Calu3 (cell line): ENCODE measurements at regions not wholly inside any gene's neighbourhood (a gene's known extent, or its start where the extent isn't known, plus 50 kb on each side); places are given as distances from the start of the nearest gene placed in this dataset. TPM values are rescaled to one million over a fixed set of nuclear protein-coding genes. Genes with fewer than 3 reads are reported as not detected.

Source experiments
- BruUV-seq: library from RNA; stranded (reverse); fragments of 400-500 nt; replicated peaks from 2 replicates; lab custom pipeline; 2021; lab: Mats Ljungman, UMichigan
- CTCF ChIA-PET: fragments of 300-600 bp; sonication (Branson Sonifier 250); formaldehyde crosslinking; loops from one replicate; lab custom pipeline; 2022; ENCODE audit warnings: antibody characterized with exemption; lab: Charles Lee
- DNase-seq: peaks from one replicate; pipeline ENCODE4 v3.0.0; 2022
- H3K27ac Mint-ChIP-seq: one replicate; pipeline ENCODE4 v1.8.0; 2022; ENCODE audit warnings: mixed read lengths; ENCODE audit not compliant: unreplicated experiment
- H3K27me3 Mint-ChIP-seq: one replicate; pipeline ENCODE4 v1.8.0; 2022; ENCODE audit warnings: mixed read lengths; ENCODE audit not compliant: unreplicated experiment
- H3K36me3 Mint-ChIP-seq: one replicate; pipeline ENCODE4 v1.8.0; 2022; ENCODE audit warnings: mild to moderate bottlenecking, moderate library complexity, mixed read lengths; ENCODE audit not compliant: insufficient read depth, unreplicated experiment
- H3K4me1 Mint-ChIP-seq: one replicate; pipeline ENCODE4 v1.8.0; 2022; ENCODE audit warnings: mild to moderate bottlenecking, low read depth, mixed read lengths; ENCODE audit not compliant: unreplicated experiment
- H3K4me3 Mint-ChIP-seq: one replicate; pipeline ENCODE4 v1.8.0; 2022; ENCODE audit warnings: mild to moderate bottlenecking, low read depth, moderate library complexity, mixed read lengths; ENCODE audit not compliant: unreplicated experiment
- H3K9me3 Mint-ChIP-seq: one replicate; pipeline ENCODE4 v1.8.0; 2022; ENCODE audit warnings: low read depth, mixed read lengths; ENCODE audit not compliant: unreplicated experiment
- intact Hi-C: fragments of 100-400 bp; cut with micrococcal nuclease; formaldehyde crosslinking; loops from one replicate; pipeline ENCODE4 v1.10.0; 2022; ENCODE audit not compliant: unreplicated experiment
- microRNA-seq: library from miRNA; unstranded; fragments of <30 nt; microRNA quantifications from one replicate; pipeline ENCODE4 v1.2.0, GENCODE V29; 2022
- TF ChIP-seq, protein P1 (sequence below): fragments of 200-600 bp; IDR thresholded peaks from one replicate; pipeline ENCODE4 v1.8.0; 2022; ENCODE audit warnings: antibody characterized with exemption; ENCODE audit not compliant: unreplicated experiment

DNA sequence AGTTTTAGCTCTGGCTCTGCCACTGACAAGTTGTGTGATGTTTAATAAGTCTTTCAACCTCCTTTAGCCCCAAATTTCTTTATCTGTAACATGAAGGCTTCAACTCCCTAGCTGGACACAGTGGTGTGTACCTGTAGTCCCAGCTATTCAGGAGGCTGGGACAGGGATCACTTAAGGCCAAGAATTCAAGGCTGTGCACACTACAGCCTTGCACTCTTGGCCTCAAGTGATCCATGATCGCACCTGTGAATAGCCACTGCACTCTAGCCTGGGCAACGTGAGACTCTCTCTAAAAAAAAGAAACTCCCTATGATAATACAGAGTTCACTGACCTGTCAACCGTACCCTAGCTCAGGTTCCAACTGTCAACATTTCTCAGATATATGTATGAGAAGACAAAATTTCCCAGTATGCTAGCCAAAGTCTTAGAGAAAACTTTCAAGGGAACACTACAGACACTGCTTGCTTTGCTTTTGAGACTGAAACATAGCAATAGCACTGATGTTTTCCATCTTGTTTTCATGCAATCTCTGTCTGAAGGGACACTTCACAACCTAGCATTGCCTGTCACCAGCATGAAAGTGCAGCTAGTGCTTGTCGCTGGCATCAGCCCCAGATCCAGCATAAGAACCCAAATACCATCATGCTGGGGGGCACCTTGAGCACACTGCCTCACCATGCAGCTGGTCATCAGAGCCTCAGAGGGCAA is 51.6 kb upstream of the PTPN13 start:
- H3K9me3 Mint-ChIP-seq, result no peaks in the 10 kb centered on the region
- H3K36me3 Mint-ChIP-seq, result peaks cover 4% of the 10 kb centered on the region
- BruUV-seq, result no TSS peak
- TF ChIP-seq, protein P1, sequence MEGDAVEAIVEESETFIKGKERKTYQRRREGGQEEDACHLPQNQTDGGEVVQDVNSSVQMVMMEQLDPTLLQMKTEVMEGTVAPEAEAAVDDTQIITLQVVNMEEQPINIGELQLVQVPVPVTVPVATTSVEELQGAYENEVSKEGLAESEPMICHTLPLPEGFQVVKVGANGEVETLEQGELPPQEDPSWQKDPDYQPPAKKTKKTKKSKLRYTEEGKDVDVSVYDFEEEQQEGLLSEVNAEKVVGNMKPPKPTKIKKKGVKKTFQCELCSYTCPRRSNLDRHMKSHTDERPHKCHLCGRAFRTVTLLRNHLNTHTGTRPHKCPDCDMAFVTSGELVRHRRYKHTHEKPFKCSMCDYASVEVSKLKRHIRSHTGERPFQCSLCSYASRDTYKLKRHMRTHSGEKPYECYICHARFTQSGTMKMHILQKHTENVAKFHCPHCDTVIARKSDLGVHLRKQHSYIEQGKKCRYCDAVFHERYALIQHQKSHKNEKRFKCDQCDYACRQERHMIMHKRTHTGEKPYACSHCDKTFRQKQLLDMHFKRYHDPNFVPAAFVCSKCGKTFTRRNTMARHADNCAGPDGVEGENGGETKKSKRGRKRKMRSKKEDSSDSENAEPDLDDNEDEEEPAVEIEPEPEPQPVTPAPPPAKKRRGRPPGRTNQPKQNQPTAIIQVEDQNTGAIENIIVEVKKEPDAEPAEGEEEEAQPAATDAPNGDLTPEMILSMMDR, result no peak
- intact Hi-C loops, result no loop called here
- H3K4me3 Mint-ChIP-seq, result no peak overlapping the region
- no peak overlapping the region for H3K27ac Mint-ChIP-seq
- H3K4me1 Mint-ChIP-seq, result no peaks in the 10 kb centered on the region
- CTCF ChIA-PET, result no interaction called here
- H3K27me3 Mint-ChIP-seq, result no peaks in the 10 kb centered on the region
- no peak for DNase-seq

DNA sequence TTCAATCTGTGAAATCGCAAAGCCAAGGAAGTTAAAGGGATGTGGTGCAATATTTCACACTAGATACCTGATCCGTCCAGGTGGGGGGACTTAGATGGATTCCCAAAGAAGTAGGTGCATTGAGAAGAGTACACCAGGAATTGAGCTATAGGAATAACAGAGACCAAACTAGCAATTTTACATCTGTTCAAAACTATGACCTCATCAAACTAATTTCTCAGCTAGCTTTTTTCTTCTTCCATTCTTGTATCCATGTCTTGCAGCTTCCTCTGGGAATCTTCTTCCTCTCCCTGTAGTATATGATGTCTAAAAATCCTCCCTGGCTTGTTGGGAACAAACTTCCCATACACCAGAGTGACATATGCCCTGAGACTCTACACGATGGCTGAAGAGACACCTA is 51.0 kb upstream of the PTPN13 start:
- Mint-ChIP-seq H3K27me3 (no peaks in the 10 kb centered on the region), H3K4me1 (no peaks in the 10 kb centered on the region), H3K9me3 (no peaks in the 10 kb centered on the region), H3K36me3 (peaks cover 4% of the 10 kb centered on the region), H3K27ac (no peak overlapping the region), H3K4me3 (no peak overlapping the region)
- CTCF ChIA-PET, result no interaction called here
- intact Hi-C loops, result no loop called here
- no peak for DNase-seq
- TF ChIP-seq, protein P1, result no peak
- BruUV-seq, result no TSS peak

DNA sequence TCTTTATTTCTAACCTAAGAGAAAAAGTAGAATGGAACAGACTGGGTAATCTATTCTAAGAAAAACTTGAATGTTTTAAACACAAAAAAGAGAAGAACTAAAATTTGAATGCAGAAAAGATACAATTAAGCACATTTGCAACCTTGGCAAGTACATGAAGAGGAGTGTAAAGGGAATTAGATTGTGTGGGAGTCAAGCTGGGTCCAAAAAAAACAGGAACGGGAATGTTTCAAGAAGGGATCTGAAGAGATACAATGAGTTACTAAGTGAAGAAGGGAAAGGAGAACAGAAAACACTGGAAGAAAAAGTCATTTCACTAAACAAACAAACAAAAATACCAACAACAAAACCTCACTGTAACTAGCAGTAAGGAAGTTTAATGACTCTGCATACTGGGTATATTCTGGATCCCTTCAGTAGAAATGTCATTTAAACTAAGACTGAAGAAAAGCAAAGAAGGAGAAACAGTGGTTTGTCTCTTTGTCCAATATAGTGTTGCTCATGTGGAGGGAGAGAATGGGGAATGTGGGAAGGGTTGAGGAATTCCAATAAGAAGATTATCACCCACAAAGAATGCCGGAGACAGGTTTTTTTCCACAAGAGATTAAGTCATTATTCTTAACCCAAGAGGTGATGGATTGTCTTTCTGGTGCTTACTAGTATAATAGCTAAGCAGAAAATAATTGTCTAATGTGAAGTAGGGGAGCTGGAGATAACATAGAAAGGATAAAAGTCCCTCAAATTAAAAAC is 50.4 kb upstream of the PTPN13 start:
- no peaks in the 10 kb centered on the region for H3K4me1 Mint-ChIP-seq
- H3K27me3 Mint-ChIP-seq, result no peaks in the 10 kb centered on the region
- H3K27ac Mint-ChIP-seq, result no peak overlapping the region
- BruUV-seq, result no TSS peak
- CTCF ChIA-PET, result no interaction called here
- H3K9me3 Mint-ChIP-seq, result no peaks in the 10 kb centered on the region
- H3K4me3 Mint-ChIP-seq, result no peak overlapping the region
- intact Hi-C loops, result no loop called here
- no peak for DNase-seq
- TF ChIP-seq, protein P1, result no peak
- H3K36me3 Mint-ChIP-seq, result peaks cover 4% of the 10 kb centered on the region

DNA sequence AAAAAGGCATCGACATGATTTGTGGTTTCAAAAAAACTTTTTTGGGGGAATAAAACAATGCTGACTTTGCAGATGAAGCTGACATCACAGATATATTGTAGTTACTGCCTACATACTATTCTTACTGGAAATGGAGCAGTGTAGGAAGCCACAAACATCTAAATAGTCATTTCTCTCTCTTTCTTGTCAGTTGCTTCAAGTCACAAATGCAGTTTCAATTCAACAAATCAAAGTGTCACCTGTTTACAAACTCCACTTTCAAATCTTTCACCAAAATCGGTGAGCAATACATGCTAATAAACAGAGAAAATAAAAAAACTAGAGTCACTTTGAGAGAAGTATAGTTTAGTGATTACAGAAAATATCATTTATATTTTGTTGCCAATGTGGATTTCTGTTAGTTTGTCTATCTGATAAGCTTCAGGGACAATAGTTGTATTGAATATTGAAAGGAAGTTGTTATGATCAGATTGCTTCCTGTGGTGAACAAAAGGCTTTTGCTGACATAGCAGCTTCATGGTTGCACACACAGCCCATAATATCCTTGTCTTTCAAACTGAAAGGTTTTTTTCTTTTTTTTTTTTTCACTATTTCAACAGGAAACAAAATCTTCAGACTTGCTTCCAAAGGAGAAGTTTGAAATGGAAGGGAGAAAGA is 49.7 kb upstream of the PTPN13 start:
- Mint-ChIP-seq H3K27me3 (no peaks in the 10 kb centered on the region), H3K9me3 (no peaks in the 10 kb centered on the region)

More for the DNA sequence above, 49.7 kb upstream of the PTPN13 start:
- BruUV-seq, result no TSS peak
- H3K36me3 Mint-ChIP-seq, result peaks cover 4% of the 10 kb centered on the region
- no peaks in the 10 kb centered on the region for H3K4me1 Mint-ChIP-seq
- no peak overlapping the region for H3K4me3 Mint-ChIP-seq
- CTCF ChIA-PET, result no interaction called here
- TF ChIP-seq, protein P1, result no peak
- DNase-seq, result no peak
- no peak overlapping the region for H3K27ac Mint-ChIP-seq
- intact Hi-C loops, result no loop called here

Small RNA genes lying in the stretch of these regions (microRNA-seq; reads per million reads assigned to microRNA genes)
- not detected for gene MIR4452
